H9 (cell line): ENCODE measurements at regions not wholly inside any gene's neighbourhood (a gene's known extent, or its start where the extent isn't known, plus 50 kb on each side); places are given as distances from the start of the nearest gene placed in this dataset.

Experiments used
- DNase-seq: peaks from one replicate; pipeline ENCODE4 v3.0.0-alpha.2; 2017
- H2AFZ ChIP-seq: one replicate; pipeline ENCODE4 v1.6.1; 2013; ENCODE audit warnings: mild to moderate bottlenecking, low read length, control low read depth, moderate library complexity
- H2AK5ac ChIP-seq: 2 replicates; pipeline ENCODE4 v1.6.1; 2013; ENCODE audit warnings: low read length, control low read depth, mixed read lengths; ENCODE audit not compliant: insufficient read length
- H2BK120ac ChIP-seq: one replicate; pipeline ENCODE4 v1.6.1; 2013; ENCODE audit warnings: low read depth, mild to moderate bottlenecking, low read length, control low read depth, inconsistent platforms; ENCODE audit not compliant: poor library complexity, severe bottlenecking
- H2BK12ac ChIP-seq: 2 replicates; pipeline ENCODE4 v1.6.1; 2013; ENCODE audit warnings: low read length, control low read depth, mixed read lengths, low read depth; ENCODE audit not compliant: insufficient read length
- H2BK15ac ChIP-seq: 2 replicates; pipeline ENCODE4 v1.6.1; 2013; ENCODE audit warnings: low read depth, low read length, control low read depth
- H2BK20ac ChIP-seq: one replicate; pipeline ENCODE4 v1.6.1; 2013; ENCODE audit warnings: low read depth, mild to moderate bottlenecking, low read length, control low read depth, inconsistent platforms; ENCODE audit not compliant: poor library complexity, severe bottlenecking
- H2BK5ac ChIP-seq: 2 replicates; pipeline ENCODE4 v1.6.1; 2013; ENCODE audit warnings: low read length, control low read depth, mixed read lengths; ENCODE audit not compliant: insufficient read length
- H3K14ac ChIP-seq: 2 replicates; pipeline ENCODE4 v1.6.1; 2013; ENCODE audit warnings: low read length, control low read depth; ENCODE audit not compliant: insufficient read depth
- H3K18ac ChIP-seq: 2 replicates; pipeline ENCODE4 v1.6.1; 2013; ENCODE audit warnings: low read depth, mild to moderate bottlenecking, mixed read lengths, low read length, control low read depth; ENCODE audit not compliant: insufficient read length
- H3K23ac ChIP-seq: 2 replicates; pipeline ENCODE4 v1.6.1; 2013; ENCODE audit warnings: low read length, control low read depth, mixed read lengths, low read depth; ENCODE audit not compliant: insufficient read length
- H3K23me2 ChIP-seq: 2 replicates; pipeline ENCODE4 v1.6.1; 2013; ENCODE audit warnings: low read depth, mild to moderate bottlenecking, mixed read lengths, low read length, control low read depth; ENCODE audit not compliant: insufficient read length, poor library complexity, severe bottlenecking
- H3K27ac ChIP-seq: 2 replicates; pipeline ENCODE4 v1.5.1; 2013; ENCODE audit warnings: low read length, control low read depth, mixed read lengths, low read depth; ENCODE audit not compliant: insufficient read length
- H3K27me3 ChIP-seq: 2 replicates; pipeline ENCODE4 v1.6.1; 2013; ENCODE audit warnings: low read length, control low read depth, inconsistent platforms; ENCODE audit not compliant: insufficient read depth
- H3K4ac ChIP-seq: 2 replicates; pipeline ENCODE4 v1.6.1; 2013; ENCODE audit warnings: low read depth, mild to moderate bottlenecking, control low read depth, inconsistent platforms, low read length, moderate library complexity
- H3K4me1 ChIP-seq: 2 replicates; pipeline ENCODE4 v1.6.1; 2013; ENCODE audit warnings: low read length, control low read depth, inconsistent platforms; ENCODE audit not compliant: insufficient read depth
- H3K4me2 ChIP-seq: 2 replicates; pipeline ENCODE4 v1.6.1; 2013; ENCODE audit warnings: low read length, control low read depth, mixed read lengths; ENCODE audit not compliant: insufficient read length, insufficient read depth
- H3K56ac ChIP-seq: 2 replicates; pipeline ENCODE4 v1.6.1; 2013; ENCODE audit warnings: low read depth, mild to moderate bottlenecking, mixed read lengths, low read length, control low read depth; ENCODE audit not compliant: insufficient read length
- H3K79me1 ChIP-seq: 2 replicates; pipeline ENCODE4 v1.6.1; 2013; ENCODE audit warnings: low read depth, mild to moderate bottlenecking, moderate library complexity, low read length, control low read depth, inconsistent platforms; ENCODE audit not compliant: insufficient read depth, poor library complexity, severe bottlenecking
- H3K79me2 ChIP-seq: 2 replicates; pipeline ENCODE4 v1.6.1; 2013; ENCODE audit warnings: low read length, control low read depth, inconsistent platforms; ENCODE audit not compliant: insufficient read depth
- H3K9ac ChIP-seq: 2 replicates; pipeline ENCODE4 v1.6.1; 2013; ENCODE audit warnings: low read length, control low read depth, mixed read lengths; ENCODE audit not compliant: insufficient read length; ENCODE audit errors: extremely low read depth
- H3K9me3 ChIP-seq: one replicate; pipeline ENCODE4 v1.6.1; 2013; ENCODE audit warnings: low read depth, low read length, inconsistent platforms; ENCODE audit not compliant: control insufficient read depth
- H3T11ph ChIP-seq: one replicate; pipeline ENCODE4 v1.6.1; 2013; ENCODE audit warnings: mild to moderate bottlenecking, low read length, control low read depth, inconsistent platforms
- H4K20me1 ChIP-seq: one replicate; pipeline ENCODE4 v1.6.1; 2013; ENCODE audit not compliant: control insufficient read depth, insufficient read length, insufficient read depth
- H4K5ac ChIP-seq: 2 replicates; pipeline ENCODE4 v1.6.1; 2013; ENCODE audit warnings: low read depth, mild to moderate bottlenecking, mixed read lengths, low read length, control low read depth; ENCODE audit not compliant: insufficient read length
- H4K8ac ChIP-seq: replicated peaks from 2 replicates; pipeline ENCODE4 v1.6.1; 2013; ENCODE audit warnings: low read length, control low read depth, mixed read lengths, low read depth; ENCODE audit not compliant: insufficient read length
- H4K91ac ChIP-seq: 2 replicates; pipeline ENCODE4 v1.6.1; 2013; ENCODE audit warnings: low read depth, mild to moderate bottlenecking, moderate library complexity, mixed read lengths, low read length, control low read depth; ENCODE audit not compliant: insufficient read length
- H3K27ac Mint-ChIP-seq, 3 experiments: 2 replicates in 2 of 3; 3 replicates in 1 of 3; pipeline ENCODE4 v1.8.0; 2020 to 2021; ENCODE audit warnings: mixed read lengths in 3 of 3, mild to moderate bottlenecking in 1 of 3, moderate library complexity in 1 of 3
- H3K27me3 Mint-ChIP-seq: 2 replicates; pipeline ENCODE4 v1.8.0; 2021; ENCODE audit warnings: low read depth, mild to moderate bottlenecking, moderate library complexity, mixed read lengths
- H3K36me3 Mint-ChIP-seq, 3 experiments: 2 replicates in 2 of 3; 3 replicates in 1 of 3; pipeline ENCODE4 v1.8.0; 2020 to 2021; ENCODE audit warnings: low read depth in 3 of 3, mixed read lengths in 3 of 3; ENCODE audit not compliant: insufficient read depth in 1 of 3
- H3K4me1 Mint-ChIP-seq, 2 experiments: 2 replicates each; pipeline ENCODE4 v1.8.0; 2020; ENCODE audit warnings: mixed read lengths in 2 of 2
- H3K4me3 Mint-ChIP-seq, 2 experiments: 2 replicates in 1 of 2; 3 replicates in 1 of 2; pipeline ENCODE4 v1.8.0; 2020 to 2021; ENCODE audit warnings: mild to moderate bottlenecking in 2 of 2, mixed read lengths in 2 of 2, moderate library complexity in 1 of 2
- H3K9me3 Mint-ChIP-seq, 2 experiments: 2 replicates in 1 of 2; 3 replicates in 1 of 2; pipeline ENCODE4 v1.8.0; 2020; ENCODE audit warnings: mild to moderate bottlenecking in 2 of 2, mixed read lengths in 2 of 2, moderate library complexity in 1 of 2
- WGBS: extraction: QIAGEN DNeasy Blood & Tissue Kit; methylation state at CpG from one replicate; pipeline ENCODE4 v1.1.7; 2013; ENCODE audit warnings: missing lambda C conversion rate, low lambda C conversion rate, mixed read lengths; ENCODE audit not compliant: insufficient read length; ENCODE audit errors: extremely low coverage; 5-methylcytosine and 5-hydroxymethylcytosine counted together
- TF ChIP-seq, protein P1 (sequence below): fragments of 200-600 bp; sonication (generic); conservative IDR thresholded peaks from 3 replicates; pipeline ENCODE4 v1.8.0; 2021; ENCODE audit warnings: antibody characterized with exemption, mild to moderate bottlenecking

DNA sequence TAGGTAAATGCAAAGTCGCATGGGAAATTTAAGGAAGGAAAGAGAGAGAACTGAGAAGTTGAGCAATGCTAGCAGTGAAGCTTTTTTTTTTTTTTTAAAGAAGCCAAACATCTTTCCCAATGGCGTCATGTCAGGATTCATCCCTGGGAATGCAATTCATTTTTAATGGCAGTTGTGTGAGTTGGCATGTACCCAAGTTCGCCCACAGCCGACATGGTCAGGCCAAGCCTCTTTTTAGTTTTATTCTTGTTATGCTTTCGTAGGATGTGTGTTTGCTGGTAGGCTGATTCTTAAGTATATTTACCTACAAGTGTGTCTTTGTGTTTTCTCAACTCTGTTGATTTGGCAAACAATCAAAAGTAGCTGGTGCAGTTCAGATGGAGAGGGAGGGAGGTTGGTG is 127.6 kb upstream of the ITGA6 start:
- peaks cover 56% of the 10 kb centered on the region for H3K27me3 Mint-ChIP-seq
- no peaks in the 10 kb centered on the region for H4K20me1 ChIP-seq

More for the DNA sequence above, 127.6 kb upstream of the ITGA6 start:
- no peaks in the 10 kb centered on the region for H3K9me3 ChIP-seq
- no peak overlapping the region for H3K4ac ChIP-seq
- H2AK5ac ChIP-seq: no peak overlapping the region
- no peak overlapping the region for H2BK120ac ChIP-seq
- no peak for DNase-seq
- H3K27me3 ChIP-seq: no peaks in the 10 kb centered on the region; the same call in 1 of the 2 replicates
- Mint-ChIP-seq H3K4me1 (peaks cover 47 to 56% of the 10 kb centered on the region in 2 experiments), H3K9me3 (peaks cover 6 to 7% of the 10 kb centered on the region in 2 experiments; a peak in 2 of 5 replicates), H3K27ac (no peak overlapping the region; a peak in 1 of 7 replicates), H3K4me3 (no peak overlapping the region), H3K36me3 (peaks cover 0 to 7% (median 0%) of the 10 kb centered on the region in 3 experiments; a peak in 1 of 7 replicates)
- H2BK5ac ChIP-seq: no peak overlapping the region
- TF ChIP-seq, protein P1, sequence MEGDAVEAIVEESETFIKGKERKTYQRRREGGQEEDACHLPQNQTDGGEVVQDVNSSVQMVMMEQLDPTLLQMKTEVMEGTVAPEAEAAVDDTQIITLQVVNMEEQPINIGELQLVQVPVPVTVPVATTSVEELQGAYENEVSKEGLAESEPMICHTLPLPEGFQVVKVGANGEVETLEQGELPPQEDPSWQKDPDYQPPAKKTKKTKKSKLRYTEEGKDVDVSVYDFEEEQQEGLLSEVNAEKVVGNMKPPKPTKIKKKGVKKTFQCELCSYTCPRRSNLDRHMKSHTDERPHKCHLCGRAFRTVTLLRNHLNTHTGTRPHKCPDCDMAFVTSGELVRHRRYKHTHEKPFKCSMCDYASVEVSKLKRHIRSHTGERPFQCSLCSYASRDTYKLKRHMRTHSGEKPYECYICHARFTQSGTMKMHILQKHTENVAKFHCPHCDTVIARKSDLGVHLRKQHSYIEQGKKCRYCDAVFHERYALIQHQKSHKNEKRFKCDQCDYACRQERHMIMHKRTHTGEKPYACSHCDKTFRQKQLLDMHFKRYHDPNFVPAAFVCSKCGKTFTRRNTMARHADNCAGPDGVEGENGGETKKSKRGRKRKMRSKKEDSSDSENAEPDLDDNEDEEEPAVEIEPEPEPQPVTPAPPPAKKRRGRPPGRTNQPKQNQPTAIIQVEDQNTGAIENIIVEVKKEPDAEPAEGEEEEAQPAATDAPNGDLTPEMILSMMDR: no peak
- no peak overlapping the region for H3K14ac ChIP-seq
- no peak overlapping the region for H2BK15ac ChIP-seq
- no peaks in the 10 kb centered on the region for H3K23me2 ChIP-seq
- no peak overlapping the region for H3K9ac ChIP-seq
- H2BK20ac ChIP-seq: no peak overlapping the region
- no peaks in the 10 kb centered on the region for H3K79me1 ChIP-seq
- peaks cover 8% of the 10 kb centered on the region for H3K4me1 ChIP-seq
- H2BK12ac ChIP-seq: no peak overlapping the region
- H3T11ph ChIP-seq: no peak overlapping the region
- no peak overlapping the region for H4K5ac ChIP-seq
- no CpG with 5 or more reads among the region's 5 CpGs for WGBS
- H3K79me2 ChIP-seq: no peaks in the 10 kb centered on the region
- H3K56ac ChIP-seq: no peak overlapping the region
- no peak overlapping the region for H3K23ac ChIP-seq
- no peak overlapping the region for H3K27ac ChIP-seq
- no peak overlapping the region for H3K18ac ChIP-seq
- H4K91ac ChIP-seq: no peak overlapping the region
- H3K4me2 ChIP-seq: no peak overlapping the region
- H2AFZ ChIP-seq: no peak overlapping the region
- no peak overlapping the region for H4K8ac ChIP-seq
